ENCODE measurements at regions not wholly inside any gene's neighbourhood (a gene's known extent, or its start where the extent isn't known, plus 50 kb on each side); places are given as distances from the start of the nearest gene placed in this dataset.

DNA sequence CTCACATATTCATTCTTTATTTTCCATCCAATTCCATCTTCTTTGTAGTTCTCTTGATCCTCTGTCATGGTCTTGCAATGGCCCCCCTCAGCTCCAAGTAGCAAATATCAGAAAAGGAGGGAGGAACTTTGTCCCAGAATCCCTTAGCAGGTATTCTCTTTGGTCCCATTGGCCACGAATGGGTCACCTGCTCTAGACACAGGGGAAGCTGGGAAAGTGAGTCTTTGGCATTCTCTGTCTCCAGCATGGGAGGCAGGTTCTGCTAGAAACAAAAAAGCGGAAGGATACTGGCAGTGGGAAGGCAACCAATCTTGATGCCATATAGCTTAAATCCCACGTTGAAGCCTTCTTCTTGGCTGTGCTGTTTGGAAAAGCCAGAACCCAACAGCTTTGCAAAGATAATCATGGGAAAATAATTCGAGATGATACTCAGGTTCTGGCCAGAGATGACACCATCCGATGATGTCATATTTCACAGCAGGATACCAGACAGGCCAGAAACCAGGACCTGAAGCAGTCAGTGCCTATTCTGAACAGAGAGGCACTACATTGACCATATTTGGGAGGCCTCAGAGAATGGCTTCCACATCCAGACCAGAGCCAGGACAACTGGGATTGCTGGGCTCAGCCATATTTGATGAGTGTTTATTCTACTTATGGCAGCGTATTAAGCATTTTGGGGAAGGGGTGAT lies 110.4 kb upstream of the ATXN3L start:
- no peak for TF ChIP-seq POLR2A (IDR thresholded peaks at IDR 0.05)
- TF ChIP-seq, protein P1, sequence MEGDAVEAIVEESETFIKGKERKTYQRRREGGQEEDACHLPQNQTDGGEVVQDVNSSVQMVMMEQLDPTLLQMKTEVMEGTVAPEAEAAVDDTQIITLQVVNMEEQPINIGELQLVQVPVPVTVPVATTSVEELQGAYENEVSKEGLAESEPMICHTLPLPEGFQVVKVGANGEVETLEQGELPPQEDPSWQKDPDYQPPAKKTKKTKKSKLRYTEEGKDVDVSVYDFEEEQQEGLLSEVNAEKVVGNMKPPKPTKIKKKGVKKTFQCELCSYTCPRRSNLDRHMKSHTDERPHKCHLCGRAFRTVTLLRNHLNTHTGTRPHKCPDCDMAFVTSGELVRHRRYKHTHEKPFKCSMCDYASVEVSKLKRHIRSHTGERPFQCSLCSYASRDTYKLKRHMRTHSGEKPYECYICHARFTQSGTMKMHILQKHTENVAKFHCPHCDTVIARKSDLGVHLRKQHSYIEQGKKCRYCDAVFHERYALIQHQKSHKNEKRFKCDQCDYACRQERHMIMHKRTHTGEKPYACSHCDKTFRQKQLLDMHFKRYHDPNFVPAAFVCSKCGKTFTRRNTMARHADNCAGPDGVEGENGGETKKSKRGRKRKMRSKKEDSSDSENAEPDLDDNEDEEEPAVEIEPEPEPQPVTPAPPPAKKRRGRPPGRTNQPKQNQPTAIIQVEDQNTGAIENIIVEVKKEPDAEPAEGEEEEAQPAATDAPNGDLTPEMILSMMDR (IDR thresholded peaks at IDR 0.05) = no peak
- Histone ChIP-seq H3K4me1 (no peaks in the 10 kb centered on the region), H3K4me3 (no peak overlapping the region), H3K27ac (peak overlapping the region in 1 of 2 donors; percentile 26), H3K36me3 (no peaks in the 10 kb centered on the region), H3K27me3 (no peaks in the 10 kb centered on the region), H3K9me3 (no peaks in the 10 kb centered on the region)
- intact Hi-C loops (cut with DNase I; ENCODE audit: low total_unique reads) = no loop called here
- no peak for DNase-seq

DNA sequence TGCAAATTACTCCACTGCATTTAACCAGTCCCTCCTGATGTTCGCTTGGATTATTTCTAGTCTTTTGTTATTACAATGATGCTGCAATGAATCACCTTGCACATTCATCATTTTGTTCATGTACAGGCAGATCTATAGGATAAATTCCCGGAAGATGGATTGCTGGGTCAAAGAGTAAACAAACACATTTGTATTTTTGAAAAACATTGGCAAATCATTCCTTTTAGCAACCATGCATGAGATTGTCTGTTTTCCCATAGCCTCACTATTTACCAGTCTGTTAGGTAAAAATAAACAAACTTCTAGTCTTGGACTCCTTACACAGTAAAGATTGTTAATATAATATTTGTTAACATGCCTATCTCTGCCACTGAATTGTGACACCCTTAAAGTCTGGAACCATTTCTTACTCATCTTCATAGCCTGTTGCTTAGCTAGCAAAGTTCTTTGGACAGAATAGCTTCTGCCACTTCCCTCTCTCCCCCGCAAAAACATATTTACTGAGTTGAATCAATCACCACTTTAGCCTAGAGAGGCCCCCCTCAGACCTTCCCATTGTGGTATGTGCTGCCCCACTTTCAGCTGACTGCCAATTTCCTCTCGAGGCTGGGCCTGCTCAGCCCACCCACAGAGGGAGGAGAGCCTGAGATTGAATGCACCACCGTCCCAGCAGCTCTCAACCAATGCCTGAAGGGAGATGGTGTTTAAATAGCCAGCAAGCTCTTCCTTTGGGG lies 108.4 kb upstream of the ATXN3L start:
- Histone ChIP-seq H3K36me3 (no peaks in the 10 kb centered on the region), H3K4me3 (no peak overlapping the region), H3K9me3 (no peaks in the 10 kb centered on the region), H3K27ac (peak overlapping the region; percentile 18 to 30), H3K4me1 (no peaks in the 10 kb centered on the region), H3K27me3 (no peaks in the 10 kb centered on the region)
- intact Hi-C loops (cut with DNase I; ENCODE audit: low total_unique reads) = no loop called here
- TF ChIP-seq, protein P1 (IDR thresholded peaks at IDR 0.05) = no peak
- no peak for TF ChIP-seq POLR2A (IDR thresholded peaks at IDR 0.05)
- no peak for DNase-seq

DNA sequence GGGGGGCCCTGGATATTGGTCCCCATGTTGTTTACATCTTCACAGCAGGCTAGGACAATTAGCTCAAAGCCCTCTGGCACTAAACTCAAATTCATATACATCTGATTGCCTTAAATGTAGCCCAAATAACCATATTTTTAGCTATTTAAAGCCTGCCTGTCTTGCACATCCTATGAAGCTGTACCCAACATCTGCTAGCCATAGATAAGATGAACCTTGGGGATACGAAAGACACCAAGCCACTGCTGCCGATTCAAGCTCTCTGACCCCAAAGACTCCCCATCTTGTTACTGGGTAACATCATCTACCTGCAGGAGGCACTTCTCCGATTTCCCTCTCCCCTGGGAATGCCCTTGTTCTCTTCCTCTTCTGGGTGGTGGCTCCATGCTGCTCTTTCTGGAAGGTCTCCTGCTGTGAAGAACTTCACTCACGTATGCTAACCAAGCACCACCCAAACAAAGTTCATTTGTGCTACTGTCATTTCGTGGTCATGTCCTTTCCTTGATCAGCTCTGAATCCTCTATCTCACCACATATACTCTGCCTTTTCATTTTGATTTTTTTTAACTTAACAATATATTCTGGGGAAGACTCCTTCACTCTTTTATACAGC lies 107.7 kb upstream of the ATXN3L start:
- intact Hi-C loops (cut with DNase I; ENCODE audit: low total_unique reads) = no loop called here
- no peaks in the 10 kb centered on the region for H3K9me3 ChIP-seq
- no peak for TF ChIP-seq POLR2A (IDR thresholded peaks at IDR 0.05)
- TF ChIP-seq, protein P1 (IDR thresholded peaks at IDR 0.05) = no peak
- no peak for DNase-seq
- no peaks in the 10 kb centered on the region for H3K4me1 ChIP-seq
- no peaks in the 10 kb centered on the region for H3K27me3 ChIP-seq
- no peaks in the 10 kb centered on the region for H3K36me3 ChIP-seq
- no peak overlapping the region for H3K4me3 ChIP-seq
- H3K27ac ChIP-seq = no peak overlapping the region

DNA sequence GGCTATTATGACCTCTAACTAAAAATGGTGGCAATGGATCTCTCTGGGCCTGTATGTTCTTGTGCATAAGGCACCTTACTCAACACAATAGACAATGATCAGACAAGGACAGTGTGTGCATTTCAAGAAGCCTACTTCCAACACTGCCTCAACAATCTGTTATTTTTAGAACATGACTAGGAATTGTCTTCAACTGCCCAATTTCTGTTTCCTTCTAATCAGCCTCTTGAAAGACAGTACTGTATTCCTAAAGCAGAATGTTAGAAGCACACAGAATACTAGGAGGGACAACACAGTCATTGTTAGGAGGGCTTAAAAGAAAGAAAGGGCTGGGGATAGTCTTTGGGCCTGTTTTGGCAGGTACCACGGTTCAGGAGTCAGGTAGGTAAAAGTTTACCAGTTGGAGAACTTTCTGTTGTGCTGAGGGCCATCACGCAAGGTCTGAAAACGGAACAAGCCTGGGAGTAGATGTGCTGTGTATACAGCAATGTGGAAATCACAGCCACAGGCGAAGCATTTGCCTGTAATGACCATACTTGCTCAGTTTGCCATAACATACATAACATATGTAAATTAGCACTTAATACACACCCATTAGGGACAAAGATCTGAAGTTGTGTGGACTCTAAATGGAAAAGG lies 100.8 kb upstream of the ATXN3L start:
- H3K36me3 ChIP-seq = no peaks in the 10 kb centered on the region
- TF ChIP-seq, protein P1 (IDR thresholded peaks at IDR 0.05) = no peak
- TF ChIP-seq POLR2A (IDR thresholded peaks at IDR 0.05) = no peak
- intact Hi-C loops (cut with DNase I; ENCODE audit: low total_unique reads) = no loop called here

More for the DNA sequence above, 100.8 kb upstream of the ATXN3L start:
- Histone ChIP-seq H3K4me3 (no peak overlapping the region), H3K4me1 (no peaks in the 10 kb centered on the region), H3K27me3 (no peaks in the 10 kb centered on the region), H3K9me3 (no peaks in the 10 kb centered on the region), H3K27ac (no peak overlapping the region)
- DNase-seq = no peak

All from uterus (tissue), 3 donors.